GM19463 (cell line): ENCODE measurements at regions not wholly inside any gene's neighbourhood (a gene's known extent, or its start where the extent isn't known, plus 50 kb on each side); places are given as distances from the start of the nearest gene placed in this dataset.
A peak's percentile ranks its signal among the peaks of the same experiment; 100 is the strongest.
"Not testable (repeated sequence)": the region's sequence is repeated elsewhere in the genome, so short reads cannot be mapped to it uniquely, and the experiment has no call there.

Experiments
- ATAC-seq: cut with Tn5 transposase; IDR thresholded peaks from one replicate; pipeline ENCODE4 v1.9.1; 2021; ENCODE audit warnings: mild to moderate bottlenecking, moderate library complexity; ENCODE audit not compliant: unreplicated experiment

- ATAC-seq, result no peak
Observed at GRCh38 chr13:89401264-89401675, 1730.1 kb downstream of the SLITRK5 start.

GRCh38 chr13:89402211-89402610, 1731.0 kb downstream of the SLITRK5 start:
- no peak for ATAC-seq

- ATAC-seq, result not testable (repeated sequence)
Observed at GRCh38 chr13:89406096-89406495, 1734.9 kb downstream of the SLITRK5 start.

GRCh38 chr13:89407357-89407756, 1736.2 kb downstream of the SLITRK5 start:
- ATAC-seq, result no peak

GRCh38 chr13:89432997-89433396, 1761.8 kb downstream of the SLITRK5 start:
- ATAC-seq, result no peak

- ATAC-seq, result not testable (repeated sequence)
Observed at GRCh38 chr13:89434624-89435023, 1763.5 kb downstream of the SLITRK5 start.

GRCh38 chr13:89454681-89455080, 1783.5 kb downstream of the SLITRK5 start:
- no peak for ATAC-seq

GRCh38 chr13:89455225-89455624, 1784.1 kb downstream of the SLITRK5 start:
- no peak for ATAC-seq

GRCh38 chr13:89455741-89456140, 1784.6 kb downstream of the SLITRK5 start:
- ATAC-seq, result no peak

- no peak for ATAC-seq
Observed at GRCh38 chr13:89457977-89458376, 1786.8 kb downstream of the SLITRK5 start.

- no peak for ATAC-seq
Observed at GRCh38 chr13:89458456-89458855, 1787.3 kb downstream of the SLITRK5 start.

GRCh38 chr13:89460895-89461294, 1789.7 kb downstream of the SLITRK5 start:
- ATAC-seq, result not testable (repeated sequence)

GRCh38 chr13:89465366-89465765, 1794.2 kb downstream of the SLITRK5 start:
- peak; percentile 73 for ATAC-seq

- ATAC-seq, result no peak
Observed at GRCh38 chr13:89468081-89468480, 1796.9 kb downstream of the SLITRK5 start.

- no peak for ATAC-seq
Observed at GRCh38 chr13:89470901-89471300, 1799.7 kb downstream of the SLITRK5 start.

GRCh38 chr13:89474432-89474831, 1803.3 kb downstream of the SLITRK5 start:
- ATAC-seq, result no peak

- ATAC-seq, result no peak
Observed at GRCh38 chr13:89486065-89486464, 1814.9 kb downstream of the SLITRK5 start.

GRCh38 chr13:89486709-89487108, 1815.5 kb downstream of the SLITRK5 start:
- ATAC-seq, result no peak

GRCh38 chr13:89490661-89491060, 1819.5 kb downstream of the SLITRK5 start:
- no peak for ATAC-seq

GRCh38 chr13:89496478-89496877, 1825.3 kb downstream of the SLITRK5 start:
- no peak for ATAC-seq

GRCh38 chr13:89497658-89498057, 1826.5 kb downstream of the SLITRK5 start:
- ATAC-seq, result no peak

- ATAC-seq, result no peak
Observed at GRCh38 chr13:89502286-89502685, 1831.1 kb downstream of the SLITRK5 start.

GRCh38 chr13:89514534-89515312, 1832.8 kb upstream of the MIR17HG start:
- ATAC-seq, result no peak
